ENCODE measurements at regions not wholly inside any gene's neighbourhood (a gene's known extent, or its start where the extent isn't known, plus 50 kb on each side); places are given as distances from the start of the nearest gene placed in this dataset.

GRCh38 chr7:22622116-22622785 lies 104.7 kb upstream of the IL6 start:
- no peak for DNase-seq (ENCODE audit: low read depth)

DNA sequence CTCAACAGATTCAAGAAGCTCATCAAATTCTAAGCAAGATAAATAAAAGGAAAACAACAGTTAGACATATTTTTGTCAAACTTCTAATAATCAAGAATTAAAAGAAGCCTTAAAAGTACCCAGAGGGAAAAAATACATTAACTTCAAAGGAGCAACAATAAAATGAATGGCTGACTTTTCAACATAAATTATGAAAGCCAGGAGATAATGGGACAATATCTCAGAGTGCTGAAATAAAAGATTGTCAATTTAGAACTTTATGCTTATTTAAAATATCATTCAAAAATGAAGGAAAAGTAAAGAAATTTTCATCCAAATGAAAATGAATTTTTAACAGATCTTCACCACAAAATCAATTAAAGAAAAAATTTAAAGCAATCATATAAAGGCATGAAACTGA lies 108.5 kb upstream of the IL6 start:
- no peak for DNase-seq (ENCODE audit: low read depth)

DNA sequence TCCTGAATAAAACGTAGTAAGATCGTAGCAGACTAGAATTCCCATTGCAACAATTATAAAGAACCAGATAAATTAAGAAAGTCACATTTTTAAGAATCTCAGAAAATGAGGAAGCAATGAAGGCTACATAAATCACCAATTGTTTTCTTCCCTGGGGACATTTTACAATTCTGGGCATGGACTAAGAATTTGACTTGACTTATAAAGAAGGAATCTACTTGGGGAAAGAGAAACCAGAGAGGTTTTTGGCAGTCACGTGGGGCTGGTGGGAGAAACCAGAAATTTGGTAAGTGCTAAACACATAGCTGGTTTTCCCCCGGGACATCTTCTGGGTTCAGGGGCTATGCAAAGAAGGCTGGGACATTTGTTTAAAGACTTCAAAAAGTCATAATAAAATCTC lies 109.8 kb upstream of the IL6 start:
- no peak for DNase-seq (ENCODE audit: low read depth)

DNA sequence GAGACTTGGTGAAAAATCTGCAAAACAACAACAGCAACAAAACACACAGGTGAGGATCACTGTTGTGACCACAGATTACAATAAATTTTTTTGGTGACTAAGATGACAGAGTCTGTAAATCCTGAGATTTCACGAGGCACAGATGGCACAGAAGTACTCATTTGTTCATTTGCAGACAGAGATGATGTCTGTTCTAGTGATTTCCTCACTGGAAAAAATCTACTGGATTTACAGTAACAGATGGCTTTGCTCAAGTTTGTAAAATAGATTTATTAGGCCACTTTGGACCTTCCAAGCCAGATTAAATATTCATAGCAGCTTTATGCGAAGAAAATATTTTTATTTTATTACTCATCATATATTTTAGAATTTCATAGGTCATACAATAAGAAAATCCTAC lies 113.5 kb upstream of the IL6 start:
- no peak for DNase-seq (ENCODE audit: low read depth)

DNA sequence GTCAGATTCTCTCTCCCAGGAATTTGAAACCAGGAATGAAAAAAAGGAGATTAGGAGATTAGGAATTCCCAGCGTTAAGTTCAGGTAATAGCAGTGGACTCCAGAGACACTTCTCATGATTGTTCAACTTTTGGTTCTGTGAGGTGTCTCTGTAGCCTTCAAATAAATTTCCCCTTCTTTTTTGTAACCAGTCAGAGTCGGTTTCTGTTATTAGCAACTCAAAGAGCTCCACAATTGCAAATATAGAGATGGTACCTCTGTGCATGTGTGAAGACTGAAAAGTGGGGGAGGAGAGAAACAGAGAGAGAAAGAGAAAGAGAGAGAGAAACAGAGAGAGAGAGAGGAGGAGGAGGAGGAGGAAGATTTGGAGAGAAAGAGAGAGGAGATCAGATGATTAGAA lies 112.8 kb upstream of the STEAP1B start:
- DNase-seq (ENCODE audit: low read depth): no peak

- no peak for DNase-seq (ENCODE audit: low read depth)
These were observed 111.7 kb upstream of the STEAP1B start for GRCh38 chr7:22611758-22612079.

DNA sequence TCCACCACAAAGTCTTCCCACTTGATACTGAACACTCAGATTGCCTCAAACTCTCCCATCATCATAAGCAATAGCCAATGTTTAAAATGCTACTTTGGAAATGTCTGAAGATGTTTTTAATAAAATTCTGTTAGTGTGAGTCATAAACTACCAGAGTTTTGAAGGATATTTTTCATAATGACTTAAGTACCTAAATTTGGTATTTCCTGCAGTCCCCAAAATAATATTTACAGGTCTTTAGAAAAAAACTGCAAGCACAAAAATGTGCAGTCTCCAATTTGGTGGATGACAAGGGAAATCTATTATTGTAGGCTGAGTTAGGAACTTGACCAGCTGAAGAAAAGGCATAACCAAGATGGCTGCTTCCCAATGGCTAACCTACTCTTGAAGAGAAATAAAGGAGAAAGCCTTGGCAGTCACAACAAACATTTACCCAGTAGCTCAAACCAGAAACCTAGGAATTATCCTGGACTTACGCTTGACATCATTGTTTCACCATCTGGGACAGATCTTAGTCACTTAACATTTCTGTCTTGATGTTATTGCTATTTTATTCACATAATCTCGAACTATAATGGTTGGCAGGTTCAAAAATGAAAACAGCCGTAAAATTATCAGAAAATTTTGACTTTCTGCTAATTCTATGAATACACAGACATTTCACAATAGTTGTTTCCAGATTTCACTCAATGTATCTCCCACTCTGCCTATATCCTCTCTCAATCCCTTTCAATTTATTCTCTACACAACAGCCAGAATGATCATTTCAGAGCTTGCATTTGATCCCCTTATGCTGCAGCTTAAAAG lies 111.2 kb upstream of the STEAP1B start:
- no peak for DNase-seq (ENCODE audit: low read depth)

DNA sequence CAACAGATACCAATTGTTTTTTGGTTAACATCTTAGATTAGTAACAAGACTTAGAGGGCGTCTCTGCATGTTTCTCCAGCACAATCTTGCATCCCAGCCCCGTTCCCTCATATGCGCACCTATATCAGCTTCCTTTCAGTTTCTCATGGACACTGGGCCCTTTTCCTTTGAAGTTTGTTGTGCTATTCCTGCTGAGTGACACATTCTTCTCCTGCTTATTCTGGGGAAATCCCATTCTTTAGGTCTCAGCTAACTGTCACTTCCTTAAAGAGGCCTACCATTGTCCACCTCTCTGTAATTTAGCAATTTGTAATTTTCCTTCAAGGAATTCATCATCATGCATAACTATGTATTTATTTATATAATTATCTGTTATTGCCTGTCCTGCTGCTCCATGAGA lies 110.3 kb upstream of the STEAP1B start:
- DNase-seq (ENCODE audit: low read depth): no peak

GRCh38 chr7:22607180-22607579 lies 107.2 kb upstream of the STEAP1B start:
- DNase-seq (ENCODE audit: low read depth): no peak

DNA sequence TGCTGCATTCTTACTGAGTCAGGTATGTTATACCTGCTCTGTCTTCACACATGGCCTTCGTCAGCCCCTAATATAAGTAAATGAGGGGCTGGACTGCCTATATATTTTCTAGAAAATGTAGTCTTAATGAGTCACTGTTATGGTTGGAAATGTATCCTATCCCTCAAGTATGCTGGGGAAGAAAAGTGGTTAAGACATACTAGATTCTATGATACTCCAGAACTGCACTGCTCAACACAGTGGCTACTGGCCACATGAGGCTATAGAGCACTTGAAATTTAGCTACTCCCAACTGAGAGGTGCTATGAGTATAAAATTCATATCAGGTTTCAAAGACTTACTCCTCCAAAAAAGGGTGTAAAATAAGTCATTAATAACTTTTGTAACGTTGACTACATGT lies 104.3 kb upstream of the STEAP1B start:
- no peak for DNase-seq (ENCODE audit: low read depth)

- no peak for DNase-seq (ENCODE audit: low read depth)
These were observed 102.0 kb upstream of the STEAP1B start for GRCh38 chr7:22601812-22602565.

- DNase-seq (ENCODE audit: low read depth): no peak
These were observed 101.4 kb upstream of the STEAP1B start for GRCh38 chr7:22601408-22601807.

DNA sequence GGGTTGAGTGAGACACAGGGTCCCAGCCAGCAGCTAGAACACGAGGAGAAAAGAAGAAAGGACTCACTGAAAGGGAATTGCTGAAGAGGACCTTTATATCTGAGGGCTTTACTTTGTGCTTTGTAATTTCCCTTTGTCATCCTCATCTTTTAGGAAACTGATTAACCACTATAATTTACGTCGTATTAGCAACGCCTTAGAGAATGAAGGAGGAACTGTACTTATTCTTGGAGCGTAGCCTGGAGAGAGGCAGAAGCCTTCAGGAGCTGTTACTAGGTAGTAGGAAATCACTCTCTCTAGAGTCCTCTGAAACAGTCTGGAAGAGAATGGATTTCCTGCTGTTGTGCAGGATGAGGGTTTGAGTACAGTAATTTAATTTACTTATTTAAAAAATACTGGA lies 101.0 kb upstream of the STEAP1B start:
- no peak for DNase-seq (ENCODE audit: low read depth)

DNA sequence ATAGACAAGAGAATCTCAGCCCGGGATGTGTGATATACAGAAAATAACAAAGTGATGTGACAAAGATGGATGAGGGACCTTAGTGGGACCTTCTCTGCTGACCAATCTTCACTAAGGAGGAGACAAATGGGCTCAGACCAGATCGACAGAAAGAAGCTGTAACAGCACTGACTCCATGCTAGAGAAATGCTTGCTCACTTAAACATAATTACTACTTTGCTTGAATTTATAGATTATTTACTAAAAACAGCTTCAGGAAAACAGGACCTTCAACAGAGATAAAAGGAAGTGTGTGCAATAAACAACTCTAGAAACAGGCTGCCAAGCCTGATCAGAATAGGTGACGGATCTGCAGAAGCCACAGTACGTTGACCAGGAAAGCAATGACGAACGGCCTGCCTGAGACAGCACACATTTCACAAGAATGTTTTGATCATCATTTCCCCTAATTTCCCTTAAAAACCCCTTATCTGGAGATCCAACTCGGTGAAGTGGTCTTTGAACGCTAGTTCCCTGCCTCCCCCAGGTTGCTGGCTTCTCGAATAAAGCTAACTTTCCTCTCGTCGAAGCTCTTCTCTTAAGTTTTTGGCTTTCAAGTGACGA lies 98.4 kb upstream of the STEAP1B start:
- DNase-seq (ENCODE audit: low read depth): no peak

- DNase-seq (ENCODE audit: low read depth): no peak
These were observed 97.9 kb upstream of the STEAP1B start for GRCh38 chr7:22597844-22598243.

- no peak for DNase-seq (ENCODE audit: low read depth)
These were observed 96.9 kb upstream of the STEAP1B start for GRCh38 chr7:22596763-22597400.

- no peak for DNase-seq (ENCODE audit: low read depth)
These were observed 94.0 kb upstream of the STEAP1B start for GRCh38 chr7:22594020-22594419.

DNA sequence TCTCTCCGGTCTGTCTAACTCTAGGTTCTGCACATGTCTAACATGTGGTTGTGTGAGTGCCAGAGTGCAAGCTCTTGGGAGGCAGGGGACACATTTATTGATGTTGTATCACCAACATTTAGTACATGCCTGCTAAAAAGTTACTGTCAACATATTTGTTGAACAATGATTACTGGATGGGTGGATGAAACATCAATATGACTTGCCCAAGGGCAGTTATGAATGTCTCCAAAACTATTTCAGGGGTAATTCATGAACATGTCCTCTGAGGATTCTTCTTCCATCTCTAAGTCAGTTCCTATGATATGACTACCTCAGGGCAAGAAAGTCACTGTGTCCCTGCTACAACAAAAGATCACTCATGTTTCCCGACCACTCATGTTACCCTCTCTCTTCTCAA lies 91.3 kb upstream of the STEAP1B start:
- DNase-seq (ENCODE audit: low read depth): no peak

GRCh38 chr7:22589641-22590201 lies 89.7 kb upstream of the STEAP1B start:
- DNase-seq (ENCODE audit: low read depth): no peak

GRCh38 chr7:22588351-22588750 lies 88.4 kb upstream of the STEAP1B start:
- no peak for DNase-seq (ENCODE audit: low read depth)

DNA sequence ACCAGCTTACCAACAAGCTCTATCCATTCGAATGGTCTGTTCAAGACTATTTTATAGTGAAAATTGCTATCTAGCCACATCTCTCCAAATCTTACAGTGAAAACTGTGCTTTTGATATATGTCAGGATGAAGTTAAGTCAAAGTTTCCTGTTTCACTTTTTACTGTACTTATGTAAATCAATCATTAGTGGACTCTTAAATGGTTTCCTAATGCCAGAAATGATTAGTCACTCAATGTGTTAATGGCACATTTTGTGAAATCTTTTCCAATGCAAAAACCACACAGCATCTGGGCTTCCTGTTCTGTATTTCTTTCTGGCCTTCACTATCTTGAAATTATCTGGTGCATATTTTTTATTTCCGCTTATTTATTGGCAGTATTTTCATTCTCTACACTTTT lies 87.3 kb upstream of the STEAP1B start:
- no peak for DNase-seq (ENCODE audit: low read depth)

GRCh38 chr7:22586786-22587140 lies 86.8 kb upstream of the STEAP1B start:
- DNase-seq (ENCODE audit: low read depth): no peak
